ENCODE measurements at regions not wholly inside any gene's neighbourhood (a gene's known extent, or its start where the extent isn't known, plus 50 kb on each side); places are given as distances from the start of the nearest gene placed in this dataset.

- ChIA-PET POLR2A (no interaction called here), CTCF (interaction anchor here (0.6 to 2.1 kb wide), 9 partner anchors 9 to 1054 kb away, joined by 3 to 7 read pairs (median 3); no protein-coding TSS in a partner anchor)
- H3K4me1 Mint-ChIP-seq (ENCODE audit: insufficient read depth, unreplicated experiment): no peaks in the 10 kb centered on the region
- H3K36me3 Mint-ChIP-seq (ENCODE audit: insufficient read depth, unreplicated experiment): no peaks in the 10 kb centered on the region
- DNase-seq (ENCODE audit: unreplicated experiment): no peak
- intact Hi-C loops (cut with micrococcal nuclease): loop anchor here (5.0 kb wide), 3 partner anchors 255 to 1260 kb away; no protein-coding TSS in a partner anchor
- H3K9me3 Mint-ChIP-seq (ENCODE audit: unreplicated experiment): no peaks in the 10 kb centered on the region
- no TSS peak for BruUV-seq (replicated peaks)
- no peak for TF ChIP-seq CTCF (IDR thresholded peaks at IDR 0.05; ENCODE audit: unreplicated experiment)
- no peak overlapping the region for H3K27ac Mint-ChIP-seq (ENCODE audit: low read depth, unreplicated experiment)
- no peak overlapping the region for H3K4me3 Mint-ChIP-seq (ENCODE audit: unreplicated experiment)
- no peaks in the 10 kb centered on the region for H3K27me3 Mint-ChIP-seq (ENCODE audit: insufficient read depth, unreplicated experiment)
These were observed 262.7 kb downstream of the TMA16 start for GRCh38 chr4:163757219-163757618.

- DNase-seq (ENCODE audit: unreplicated experiment): no peak
- Mint-ChIP-seq H3K27ac (ENCODE audit: low read depth, unreplicated experiment) (no peak overlapping the region), H3K9me3 (ENCODE audit: unreplicated experiment) (no peaks in the 10 kb centered on the region), H3K4me3 (ENCODE audit: unreplicated experiment) (no peak overlapping the region), H3K27me3 (ENCODE audit: insufficient read depth, unreplicated experiment) (no peaks in the 10 kb centered on the region), H3K4me1 (ENCODE audit: insufficient read depth, unreplicated experiment) (no peaks in the 10 kb centered on the region), H3K36me3 (ENCODE audit: insufficient read depth, unreplicated experiment) (no peaks in the 10 kb centered on the region)
- TF ChIP-seq CTCF (IDR thresholded peaks at IDR 0.05; ENCODE audit: unreplicated experiment): no peak
- CTCF ChIA-PET: interaction anchor here (0.6 to 2.1 kb wide), 10 partner anchors 10 to 916 kb away, joined by 3 to 7 read pairs (median 3); no protein-coding TSS in a partner anchor
- BruUV-seq (replicated peaks): no TSS peak
- POLR2A ChIA-PET: interaction anchor here (0.9 kb wide), 1 partner anchor 779 kb away, joined by 3 read pairs; no protein-coding TSS in a partner anchor
- intact Hi-C loops (cut with micrococcal nuclease): loop anchor here (5.0 kb wide), 3 partner anchors 254 to 1261 kb away; no protein-coding TSS in a partner anchor
These were observed 263.5 kb downstream of the TMA16 start for GRCh38 chr4:163758032-163758431.

- DNase-seq (ENCODE audit: unreplicated experiment): no peak
- Mint-ChIP-seq H3K27ac (ENCODE audit: low read depth, unreplicated experiment) (no peak overlapping the region), H3K4me3 (ENCODE audit: unreplicated experiment) (no peak overlapping the region), H3K9me3 (ENCODE audit: unreplicated experiment) (no peaks in the 10 kb centered on the region), H3K36me3 (ENCODE audit: insufficient read depth, unreplicated experiment) (no peaks in the 10 kb centered on the region), H3K4me1 (ENCODE audit: insufficient read depth, unreplicated experiment) (no peaks in the 10 kb centered on the region), H3K27me3 (ENCODE audit: insufficient read depth, unreplicated experiment) (no peaks in the 10 kb centered on the region)
- intact Hi-C loops (cut with micrococcal nuclease): no loop called here
- ChIA-PET POLR2A (no interaction called here), CTCF (interaction anchor here (1.2 kb wide), 1 partner anchor 84 kb away, joined by 3 read pairs; no protein-coding TSS in a partner anchor)
- TF ChIP-seq CTCF (IDR thresholded peaks at IDR 0.05; ENCODE audit: unreplicated experiment): no peak
- no TSS peak for BruUV-seq (replicated peaks)
These were observed 268.3 kb downstream of the TMA16 start for GRCh38 chr4:163762741-163763140.

GRCh38 chr4:163764569-163764968 lies 270.1 kb downstream of the TMA16 start:
- DNase-seq (ENCODE audit: unreplicated experiment): no peak
- POLR2A ChIA-PET: no interaction called here
- Mint-ChIP-seq H3K4me3 (ENCODE audit: unreplicated experiment) (no peak overlapping the region), H3K4me1 (ENCODE audit: insufficient read depth, unreplicated experiment) (no peaks in the 10 kb centered on the region), H3K27me3 (ENCODE audit: insufficient read depth, unreplicated experiment) (no peaks in the 10 kb centered on the region), H3K9me3 (ENCODE audit: unreplicated experiment) (no peaks in the 10 kb centered on the region), H3K36me3 (ENCODE audit: insufficient read depth, unreplicated experiment) (no peaks in the 10 kb centered on the region), H3K27ac (ENCODE audit: low read depth, unreplicated experiment) (no peak overlapping the region)
- intact Hi-C loops (cut with micrococcal nuclease): no loop called here
- no TSS peak for BruUV-seq (replicated peaks)
- CTCF ChIA-PET: no interaction called here
- TF ChIP-seq CTCF (IDR thresholded peaks at IDR 0.05; ENCODE audit: unreplicated experiment): no peak

All from MCF 10A (cell line).